Inferior parietal cortex (tissue), 1 donor: ENCODE measurements at regions not wholly inside any gene's neighbourhood (a gene's known extent, or its start where the extent isn't known, plus 50 kb on each side); places are given as distances from the start of the nearest gene placed in this dataset.
A peak's percentile ranks its signal among the peaks of the same experiment; 100 is the strongest.
"Not testable (repeated sequence)": the region's sequence is repeated elsewhere in the genome, so short reads cannot be mapped to it uniquely, and the experiment has no call there.

Experiments
- DNase-seq: peaks from one replicate; pipeline ENCODE4 v3.0.0-alpha.2; 2016; ENCODE audit errors: extremely low spot score

DNA sequence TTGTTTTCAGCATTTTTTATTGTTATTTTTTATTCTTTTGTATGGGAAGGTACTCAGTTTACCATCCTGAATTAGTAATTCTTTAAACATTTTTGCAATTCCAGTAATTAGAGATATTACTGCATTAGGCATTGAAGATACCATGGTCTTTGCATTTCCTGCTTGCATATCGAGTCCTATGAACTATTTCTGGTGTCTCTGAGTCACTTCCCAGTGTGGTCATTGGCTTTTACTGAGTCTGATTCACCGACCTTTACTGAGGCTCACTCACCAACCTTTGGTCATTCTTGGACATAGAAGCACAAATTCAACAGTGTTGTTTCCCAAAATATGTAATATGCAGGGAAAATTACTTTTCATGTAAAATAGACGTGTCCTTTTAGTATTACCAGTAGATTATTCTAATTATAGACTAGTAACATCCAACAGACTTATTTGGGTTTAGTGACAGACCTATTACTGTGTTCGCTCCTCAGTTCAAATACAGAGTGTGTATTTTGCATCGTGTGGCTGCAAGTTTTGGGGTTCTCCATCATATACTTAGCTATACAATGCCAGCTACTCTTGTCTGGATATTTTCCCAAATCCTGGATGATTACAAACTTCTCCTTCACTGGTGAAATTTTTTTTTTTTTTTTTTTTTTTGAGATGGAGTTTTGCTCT, 180.7 kb upstream of the PRSS1 start:
- DNase-seq, result no peak

DNA sequence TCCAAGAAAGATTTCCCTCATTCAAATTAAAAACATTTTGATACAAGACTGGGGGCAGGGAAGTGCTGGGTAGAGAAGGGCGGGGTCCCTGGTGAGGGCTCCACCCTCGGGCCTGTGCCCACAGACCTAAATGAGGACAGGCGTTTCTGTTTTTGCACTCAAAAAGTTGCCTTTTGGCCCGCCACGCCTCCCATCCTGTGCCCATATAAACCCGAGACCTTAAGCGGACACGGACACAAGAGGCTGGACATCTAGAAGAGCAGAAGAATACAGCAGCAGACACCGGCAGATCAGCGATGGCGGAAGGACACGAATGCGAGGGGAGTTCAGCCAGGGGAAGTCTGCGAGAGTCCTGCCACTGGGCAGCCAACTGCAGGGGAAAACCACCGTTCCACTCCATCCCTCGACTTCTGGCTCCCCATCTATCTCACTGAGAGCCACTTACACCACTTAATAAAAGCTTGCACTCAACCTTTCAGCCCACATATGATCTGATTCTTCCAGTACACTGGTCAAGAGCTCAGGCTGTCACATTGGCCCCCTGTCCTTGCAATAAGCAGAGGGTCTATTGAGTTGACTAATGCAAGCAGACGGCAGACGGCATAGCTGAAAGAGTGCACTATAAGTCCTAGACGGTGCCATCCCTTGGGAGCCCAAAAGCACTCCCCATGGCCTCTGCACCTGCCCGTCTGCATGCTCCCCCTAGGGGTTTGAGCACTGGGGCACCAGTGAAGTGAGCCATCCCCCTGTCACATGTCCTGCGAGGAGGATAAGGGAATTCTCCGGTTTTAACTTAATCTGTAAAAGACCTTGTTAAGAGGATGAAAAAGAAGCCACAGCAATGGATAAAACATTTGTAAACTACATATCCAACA, 181.8 kb upstream of the PRSS1 start:
- DNase-seq, result no peak

DNA sequence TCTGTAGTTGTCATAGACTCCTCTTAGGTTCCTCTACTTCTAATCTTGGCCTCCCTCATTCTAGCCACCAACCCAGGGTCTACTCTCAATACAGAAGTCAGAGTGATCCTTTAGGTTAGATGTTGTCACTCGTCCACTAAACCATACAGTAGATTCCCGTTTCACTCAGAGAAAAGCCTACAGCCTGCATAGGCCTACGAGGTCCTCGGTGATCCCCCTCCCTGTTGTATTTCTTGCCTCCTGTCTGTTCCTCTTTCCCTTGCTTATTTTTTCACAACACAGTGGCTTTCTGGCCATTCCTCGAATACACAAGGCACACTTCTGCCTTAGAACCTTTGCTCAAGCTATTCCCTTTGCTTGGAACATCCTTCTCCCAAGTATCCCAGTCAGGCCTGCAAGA, 183.0 kb upstream of the PRSS1 start:
- no peak for DNase-seq

DNA sequence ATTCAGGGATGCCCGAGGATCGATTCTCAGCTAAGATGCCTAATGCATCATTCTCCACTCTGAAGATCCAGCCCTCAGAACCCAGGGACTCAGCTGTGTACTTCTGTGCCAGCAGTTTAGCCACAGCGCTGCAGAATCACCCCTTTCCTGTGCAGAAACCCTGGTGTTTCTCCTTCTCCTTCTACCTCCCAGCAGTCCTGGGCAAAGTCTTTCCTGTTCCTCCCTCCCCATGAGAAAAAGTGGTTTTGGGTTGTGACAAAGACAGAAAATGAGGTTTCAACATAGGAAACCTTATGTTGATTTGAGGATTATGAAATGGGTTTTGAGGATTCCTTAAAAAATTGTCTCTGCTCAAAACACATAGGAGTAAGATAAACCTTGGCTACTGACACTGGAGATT, 185.1 kb upstream of the PRSS1 start:
- not testable (repeated sequence) for DNase-seq

DNA sequence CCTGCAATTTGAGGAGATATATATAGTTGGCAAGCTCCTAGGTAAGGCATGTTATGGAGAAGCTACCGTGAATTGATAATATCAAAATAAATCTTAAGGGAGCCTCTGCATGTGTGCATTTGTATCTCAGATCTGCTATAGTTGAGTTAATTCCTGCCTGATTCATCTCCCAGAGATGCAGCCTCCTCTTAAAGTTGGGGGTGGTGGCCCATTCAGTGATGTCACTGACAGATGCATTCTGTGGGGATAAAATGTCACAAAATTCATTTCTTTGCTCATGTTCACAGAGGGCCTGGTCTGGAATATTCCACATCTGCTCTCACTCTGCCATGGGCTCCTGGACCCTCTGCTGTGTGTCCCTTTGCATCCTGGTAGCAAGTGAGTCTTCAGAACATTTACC, 185.8 kb upstream of the PRSS1 start:
- DNase-seq, result no peak

DNA sequence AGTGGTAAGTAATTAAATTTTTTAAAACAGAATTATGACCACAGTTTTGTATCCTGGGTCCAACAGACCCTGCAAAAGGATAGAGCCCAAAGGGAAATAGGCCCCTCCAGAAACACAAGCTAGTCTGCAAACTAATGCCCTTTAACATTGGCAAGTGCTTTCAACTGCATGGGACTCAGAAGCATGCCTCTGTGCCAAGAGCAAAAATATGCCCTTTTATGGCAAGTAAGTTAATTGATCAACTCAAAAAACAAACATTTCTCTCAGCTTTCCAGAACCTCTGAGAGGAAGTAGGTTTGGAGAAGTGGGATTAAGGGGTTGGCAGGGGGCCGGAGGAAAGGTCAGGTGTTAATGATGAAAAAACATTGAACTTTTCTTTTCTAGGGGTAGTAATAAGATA, 186.6 kb upstream of the PRSS1 start:
- DNase-seq, result no peak

DNA sequence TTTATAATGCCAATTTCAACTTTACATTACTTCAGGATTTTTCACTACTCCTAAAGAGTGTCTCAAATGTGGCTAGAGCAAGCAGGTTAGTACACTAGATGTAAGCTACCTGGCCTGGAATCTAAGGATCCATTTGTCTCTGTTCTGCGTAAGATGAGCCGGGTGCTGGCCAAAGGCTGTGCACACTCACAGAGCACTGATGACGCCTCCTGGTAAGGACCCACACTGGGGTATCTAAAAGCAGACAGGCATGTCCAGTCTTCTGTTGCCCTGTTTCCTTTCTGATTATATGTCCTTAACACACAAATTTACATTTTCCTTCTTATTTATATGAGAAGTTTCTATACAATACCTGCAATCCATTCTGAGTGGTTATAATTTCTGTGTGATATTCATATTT, 187.9 kb upstream of the PRSS1 start:
- DNase-seq, result not testable (repeated sequence)

DNA sequence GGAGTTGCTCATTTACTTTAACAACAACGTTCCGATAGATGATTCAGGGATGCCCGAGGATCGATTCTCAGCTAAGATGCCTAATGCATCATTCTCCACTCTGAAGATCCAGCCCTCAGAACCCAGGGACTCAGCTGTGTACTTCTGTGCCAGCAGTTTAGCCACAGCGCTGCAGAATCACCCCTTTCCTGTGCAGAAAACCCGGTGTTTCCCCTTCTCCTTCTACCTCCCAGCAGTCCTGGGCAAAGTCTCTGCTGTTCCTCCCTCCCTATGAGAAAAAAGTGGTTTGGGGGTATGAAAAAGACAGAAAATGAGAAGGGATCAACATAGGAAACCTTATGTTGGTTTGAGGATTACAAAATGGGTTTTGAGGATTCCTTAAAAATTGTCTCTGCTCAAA, 188.5 kb upstream of the PRSS1 start:
- DNase-seq, result not testable (repeated sequence)

DNA sequence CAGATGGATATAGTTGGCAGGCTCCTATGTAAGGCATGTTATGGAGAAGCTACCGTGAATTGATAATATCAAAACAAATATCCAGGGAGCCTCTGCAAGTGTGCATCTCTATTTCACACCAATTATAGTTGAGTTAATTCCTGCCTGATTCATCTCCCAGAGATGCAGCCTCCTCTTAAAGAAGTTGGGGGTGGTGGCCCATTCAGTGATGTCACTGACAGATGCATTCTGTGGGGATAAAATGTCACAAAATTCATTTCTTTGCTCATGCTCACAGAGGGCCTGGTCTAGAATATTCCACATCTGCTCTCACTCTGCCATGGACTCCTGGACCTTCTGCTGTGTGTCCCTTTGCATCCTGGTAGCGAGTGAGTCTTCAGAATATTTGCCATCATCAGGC, 189.1 kb upstream of the PRSS1 start:
- no peak for DNase-seq

DNA sequence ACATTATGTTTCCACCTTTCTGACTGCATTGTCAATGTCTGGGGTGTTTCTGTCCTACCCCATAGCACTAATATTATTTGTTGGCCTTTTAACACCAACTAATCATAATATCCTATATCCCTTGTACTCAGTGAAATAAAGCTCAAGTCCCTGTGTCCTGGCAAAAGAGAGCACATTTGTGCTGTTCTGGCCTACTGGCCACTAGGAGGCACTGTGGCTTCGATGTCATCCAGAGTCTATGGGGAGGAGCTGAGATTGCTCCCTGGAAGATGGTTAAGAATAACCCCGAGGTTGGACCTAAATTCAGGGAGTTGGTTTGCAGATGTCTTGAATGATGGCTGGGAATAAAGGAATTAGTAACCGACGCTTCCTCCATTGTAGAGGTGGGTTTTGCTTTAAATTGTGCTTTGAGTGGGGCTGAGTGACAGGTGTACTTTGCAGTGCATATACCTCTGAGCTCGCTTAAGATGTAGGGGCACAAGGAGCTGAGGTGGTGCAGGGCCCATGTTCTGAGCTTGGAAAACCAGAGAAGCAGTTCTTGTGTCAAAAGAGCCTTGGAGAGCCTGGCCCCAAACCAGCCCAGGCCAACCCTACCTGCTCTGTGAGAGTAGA, 191.2 kb upstream of the PRSS1 start:
- DNase-seq, result no peak

DNA sequence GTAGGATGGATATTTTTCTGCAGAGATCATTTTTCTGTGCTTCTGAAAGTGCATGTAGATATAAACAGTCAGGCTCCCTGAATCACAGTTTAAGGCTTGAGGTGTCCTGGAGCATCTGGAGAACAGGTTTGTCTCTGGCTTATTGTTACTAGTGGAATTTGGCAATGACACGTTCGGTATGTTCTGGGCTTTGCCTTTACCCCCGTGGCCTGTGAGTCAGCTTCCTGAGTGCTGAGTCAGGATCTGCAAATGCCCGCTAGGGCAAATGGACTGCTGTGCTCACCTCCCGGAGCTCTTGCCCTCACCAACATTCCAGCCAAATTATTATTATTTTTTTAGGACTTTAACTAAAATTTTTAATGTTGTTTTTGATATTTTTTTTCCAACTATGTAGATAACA, 192.5 kb upstream of the PRSS1 start:
- DNase-seq, result no peak

DNA sequence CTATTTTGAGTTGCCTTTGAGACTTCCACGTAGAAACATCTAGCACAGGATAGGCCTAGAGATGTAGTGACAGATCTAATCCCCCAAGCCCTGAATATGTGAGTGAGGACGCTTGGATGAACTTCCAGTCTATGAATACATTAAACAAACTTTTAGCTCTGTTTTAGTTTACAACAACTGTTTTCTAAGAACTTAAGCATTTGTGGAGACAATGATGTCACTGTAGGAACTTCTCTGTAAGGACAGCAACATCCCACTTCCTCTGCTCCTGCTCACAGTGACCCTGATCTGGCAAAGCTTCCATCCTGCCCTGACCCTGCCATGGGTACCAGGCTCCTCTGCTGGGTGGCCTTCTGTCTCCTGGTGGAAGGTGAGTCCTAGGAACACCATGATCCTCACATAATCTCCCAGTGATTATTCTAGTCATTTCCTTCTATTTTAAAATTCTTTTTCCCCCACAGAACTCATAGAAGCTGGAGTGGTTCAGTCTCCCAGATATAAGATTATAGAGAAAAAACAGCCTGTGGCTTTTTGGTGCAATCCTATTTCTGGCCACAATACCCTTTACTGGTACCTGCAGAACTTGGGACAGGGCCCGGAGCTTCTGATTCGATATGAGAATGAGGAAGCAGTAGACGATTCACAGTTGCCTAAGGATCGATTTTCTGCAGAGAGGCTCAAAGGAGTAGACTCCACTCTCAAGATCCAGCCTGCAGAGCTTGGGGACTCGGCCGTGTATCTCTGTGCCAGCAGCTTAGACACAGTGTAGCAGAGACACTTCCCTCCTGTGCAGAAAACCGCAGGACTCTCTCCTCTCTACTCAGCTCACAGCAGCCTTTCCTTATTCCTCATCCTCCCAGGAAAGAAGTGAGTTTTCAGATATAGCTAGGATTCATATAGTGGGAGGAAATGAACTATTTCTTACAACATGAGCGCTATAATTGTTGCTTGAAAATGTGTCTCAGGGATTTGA, 194.4 kb upstream of the PRSS1 start:
- DNase-seq, result no peak

DNA sequence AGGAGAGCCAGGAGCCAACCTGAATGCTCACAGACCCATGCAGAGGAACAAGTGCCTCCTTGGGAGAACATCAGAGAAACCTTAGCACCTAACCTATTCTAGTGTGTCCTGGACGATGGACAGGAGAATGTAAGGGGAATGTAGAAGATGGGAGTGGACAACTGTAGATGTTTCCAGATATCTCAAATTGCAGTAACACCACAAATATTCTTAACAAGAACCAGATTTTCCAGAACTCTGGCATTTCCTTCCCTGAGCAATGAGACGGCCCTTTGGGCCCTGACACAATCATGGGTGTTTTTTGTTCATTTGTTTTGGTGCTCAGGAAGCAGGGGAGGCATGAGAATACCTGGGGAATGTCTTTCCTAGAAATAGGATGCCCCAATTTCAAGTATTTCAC, 196.1 kb upstream of the PRSS1 start:
- DNase-seq, result no peak

DNA sequence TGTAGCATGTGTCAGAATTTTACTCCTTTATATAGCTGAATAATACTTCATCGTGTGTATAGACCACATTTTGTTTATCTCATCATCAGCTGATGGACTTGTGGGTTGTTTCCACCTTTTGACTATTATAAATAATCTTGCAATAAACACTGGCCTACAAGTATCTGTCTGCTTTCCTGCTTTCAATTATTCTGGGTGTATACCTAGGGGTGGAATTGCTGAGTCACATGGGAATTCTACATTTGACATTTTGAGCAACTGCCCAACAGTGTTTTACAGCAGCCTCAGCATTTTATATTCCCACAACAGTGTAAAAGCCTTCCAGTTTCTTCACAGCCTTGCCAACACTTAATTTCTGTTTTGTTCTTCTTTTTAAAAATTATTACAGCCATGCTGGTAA, 200.3 kb upstream of the PRSS1 start:
- DNase-seq, result no peak

DNA sequence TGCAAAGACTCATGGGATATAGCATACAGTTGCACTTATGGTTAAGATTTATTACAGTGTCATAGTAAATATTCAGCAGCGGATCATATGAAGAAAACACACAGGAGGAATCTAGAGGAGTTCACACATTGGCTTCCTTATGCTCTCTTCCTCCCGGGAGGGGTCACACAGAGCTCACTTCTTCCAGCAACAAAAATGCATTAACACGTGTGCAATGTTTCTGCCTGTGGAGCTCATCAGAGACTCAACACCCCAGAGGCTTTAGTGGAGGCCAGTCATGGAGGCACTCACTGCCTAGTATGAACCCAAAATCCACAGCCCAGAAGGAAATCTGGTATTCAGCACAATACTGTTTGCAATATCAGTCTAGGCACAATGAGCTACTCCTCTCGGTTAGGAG, 202.8 kb upstream of the PRSS1 start:
- DNase-seq, result no peak

DNA sequence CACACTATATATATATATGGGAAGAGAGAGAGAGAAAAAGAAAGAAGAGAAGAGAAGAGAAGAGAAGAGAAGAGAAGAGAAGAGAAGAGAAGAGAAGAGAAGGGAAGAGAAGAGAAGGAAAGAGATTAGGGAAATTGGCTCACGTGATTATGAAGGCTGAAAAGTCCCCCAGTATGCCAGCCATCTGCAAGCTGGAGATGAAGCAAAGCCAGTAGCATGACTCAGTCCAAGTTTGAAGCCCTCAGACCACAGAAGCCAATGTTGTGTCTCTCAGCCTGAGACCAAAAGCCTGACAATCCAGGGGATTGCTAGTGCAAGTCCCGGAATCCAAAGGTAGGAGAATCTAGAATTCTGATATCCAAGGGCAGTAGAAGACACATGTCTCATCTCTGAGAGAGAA, 206.3 kb upstream of the PRSS1 start:
- no peak for DNase-seq

DNA sequence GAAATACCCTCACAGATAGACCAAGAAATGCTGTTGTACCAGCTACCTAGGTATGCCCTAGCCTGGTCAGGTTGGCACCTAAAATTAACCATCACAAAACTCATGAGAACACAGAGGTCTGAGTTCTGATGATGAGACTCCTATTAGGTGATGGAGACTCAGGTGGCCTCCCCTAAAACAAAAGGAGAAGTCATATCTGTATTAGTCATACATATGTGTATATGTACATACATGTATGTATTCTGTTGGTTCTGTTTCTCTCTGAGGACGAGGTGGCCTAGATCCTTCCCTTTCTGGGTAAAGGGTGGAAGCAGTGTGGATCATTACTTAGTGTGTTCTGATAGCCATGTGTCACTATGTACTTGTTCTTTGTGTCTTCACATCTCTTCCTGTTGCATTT, 207.2 kb upstream of the PRSS1 start:
- no peak for DNase-seq

DNA sequence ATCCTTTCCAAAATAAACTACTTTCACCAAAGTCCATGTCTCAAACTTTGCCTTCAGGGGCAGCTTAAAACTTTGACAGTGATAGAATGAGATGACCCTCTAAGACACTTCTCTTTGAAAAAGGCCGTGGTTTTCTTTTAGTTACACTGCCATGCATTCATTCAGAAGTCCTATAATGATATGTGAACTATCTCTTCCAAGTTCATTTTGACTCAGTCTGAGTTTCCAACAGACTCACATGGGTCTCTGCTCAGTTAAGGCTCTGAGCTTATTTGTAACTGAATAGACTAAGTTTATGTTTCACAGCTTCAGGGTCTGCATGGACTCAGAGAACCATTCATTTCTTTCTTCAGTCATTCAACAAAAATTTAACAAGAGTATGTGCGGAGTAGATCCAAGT, 208.9 kb upstream of the PRSS1 start:
- no peak for DNase-seq

DNA sequence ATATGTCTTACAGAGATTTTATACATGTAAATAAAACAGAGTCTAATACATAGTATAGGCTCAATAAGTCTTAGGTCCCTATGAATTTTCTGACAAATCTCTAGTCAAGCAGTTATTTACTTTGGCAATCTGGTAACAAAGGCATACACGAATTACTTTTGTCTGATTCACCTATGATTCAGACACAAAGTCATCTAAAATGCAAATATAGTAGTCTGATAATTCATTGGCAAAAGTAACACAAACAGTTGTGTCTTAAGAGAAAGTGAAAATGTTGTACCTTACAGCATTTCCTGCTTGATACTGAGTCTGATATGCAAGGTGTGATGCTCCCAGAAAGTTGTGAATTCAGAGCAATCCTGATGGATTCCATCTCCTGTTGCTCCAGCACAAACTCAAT, 209.4 kb upstream of the PRSS1 start:
- no peak for DNase-seq

DNA sequence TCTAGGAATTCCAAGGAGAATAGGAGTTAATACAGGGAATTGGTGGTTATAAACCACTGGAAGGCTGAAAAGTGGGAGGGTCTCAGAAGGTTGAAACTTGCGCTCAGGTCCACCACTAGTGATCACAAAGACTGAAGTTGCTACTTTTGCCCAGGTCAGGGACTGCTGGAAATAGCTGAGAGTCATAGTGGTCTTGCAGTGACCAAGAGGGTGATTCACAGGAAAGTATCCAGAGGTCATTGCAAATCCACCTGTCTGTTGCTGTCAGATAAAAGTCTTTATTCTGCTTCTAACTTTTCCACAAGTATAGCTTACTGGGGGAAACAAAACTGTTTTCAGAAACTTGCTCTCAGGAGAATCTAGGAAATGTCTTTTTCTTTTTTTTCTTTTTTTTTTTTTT, 211.5 kb upstream of the PRSS1 start:
- DNase-seq, result no peak

DNA sequence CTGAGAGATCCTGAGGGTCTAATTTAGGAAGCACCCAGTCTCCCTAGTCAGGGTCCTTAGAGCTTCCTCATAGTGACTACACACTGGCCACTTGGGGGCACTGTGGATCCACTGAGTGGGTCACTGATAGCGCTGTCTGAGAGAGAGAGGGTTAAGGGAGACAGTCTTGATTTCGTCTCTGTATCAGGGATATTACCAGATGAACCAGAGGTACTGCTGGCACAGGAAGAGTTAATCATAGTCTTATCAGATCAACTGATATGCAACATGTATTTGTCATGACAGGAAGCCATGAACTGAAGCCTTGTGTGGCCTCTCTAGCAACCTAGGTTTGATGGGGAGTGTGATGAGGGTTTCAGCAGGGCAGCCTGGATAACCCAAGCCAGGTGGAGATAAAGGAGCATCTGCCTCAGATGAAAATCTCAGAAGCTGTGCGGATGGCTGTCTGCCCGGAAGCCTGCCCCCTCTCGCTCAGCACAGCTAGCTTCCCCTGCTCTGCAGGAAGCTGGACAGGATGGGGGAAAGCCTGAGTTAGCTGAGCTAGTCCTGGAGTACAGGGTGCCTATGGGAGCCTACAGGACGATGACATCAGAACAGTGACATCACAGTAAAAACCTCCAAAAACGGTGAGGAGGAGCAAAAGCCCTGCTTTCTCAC, 214.0 kb upstream of the PRSS1 start:
- DNase-seq, result peak; percentile 80
